Uterus (tissue), 2 donors: ENCODE measurements at regions not wholly inside any gene's neighbourhood (a gene's known extent, or its start where the extent isn't known, plus 50 kb on each side); places are given as distances from the start of the nearest gene placed in this dataset.

ENCODE experiments used
- POLR2A ChIP-seq, 2 donors: fragments of 450-650 bp; IDR thresholded peaks; one replicate each; pipeline ENCODE4 v1.6.1; 2016; ENCODE audit warnings: antibody characterized with exemption in 2 of 2, mild to moderate bottlenecking in 1 of 2, moderate library complexity in 1 of 2
- TF ChIP-seq, protein P1 (sequence below), 4 experiments: fragments of 200-600 bp in 2 of 4; fragments of 450-650 bp in 2 of 4; sonication (generic) in 2 of 4; IDR thresholded peaks; one replicate each; pipeline ENCODE4 v1.5.1; 2016 to 2019; ENCODE audit warnings: antibody characterized with exemption in 4 of 4, mild to moderate bottlenecking in 2 of 4, moderate library complexity in 1 of 4

GRCh38 chr2:196291873-196292800 lies 120.8 kb upstream of the STK17B start:
- TF ChIP-seq, protein P1, sequence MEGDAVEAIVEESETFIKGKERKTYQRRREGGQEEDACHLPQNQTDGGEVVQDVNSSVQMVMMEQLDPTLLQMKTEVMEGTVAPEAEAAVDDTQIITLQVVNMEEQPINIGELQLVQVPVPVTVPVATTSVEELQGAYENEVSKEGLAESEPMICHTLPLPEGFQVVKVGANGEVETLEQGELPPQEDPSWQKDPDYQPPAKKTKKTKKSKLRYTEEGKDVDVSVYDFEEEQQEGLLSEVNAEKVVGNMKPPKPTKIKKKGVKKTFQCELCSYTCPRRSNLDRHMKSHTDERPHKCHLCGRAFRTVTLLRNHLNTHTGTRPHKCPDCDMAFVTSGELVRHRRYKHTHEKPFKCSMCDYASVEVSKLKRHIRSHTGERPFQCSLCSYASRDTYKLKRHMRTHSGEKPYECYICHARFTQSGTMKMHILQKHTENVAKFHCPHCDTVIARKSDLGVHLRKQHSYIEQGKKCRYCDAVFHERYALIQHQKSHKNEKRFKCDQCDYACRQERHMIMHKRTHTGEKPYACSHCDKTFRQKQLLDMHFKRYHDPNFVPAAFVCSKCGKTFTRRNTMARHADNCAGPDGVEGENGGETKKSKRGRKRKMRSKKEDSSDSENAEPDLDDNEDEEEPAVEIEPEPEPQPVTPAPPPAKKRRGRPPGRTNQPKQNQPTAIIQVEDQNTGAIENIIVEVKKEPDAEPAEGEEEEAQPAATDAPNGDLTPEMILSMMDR (IDR thresholded peaks at IDR 0.05), result no peak
- TF ChIP-seq POLR2A (IDR thresholded peaks at IDR 0.05), result no peak
